ENCODE measurements at regions not wholly inside any gene's neighbourhood (a gene's known extent, or its start where the extent isn't known, plus 50 kb on each side); places are given as distances from the start of the nearest gene placed in this dataset.
A peak's percentile ranks its signal among the peaks of the same experiment; 100 is the strongest.

DNA sequence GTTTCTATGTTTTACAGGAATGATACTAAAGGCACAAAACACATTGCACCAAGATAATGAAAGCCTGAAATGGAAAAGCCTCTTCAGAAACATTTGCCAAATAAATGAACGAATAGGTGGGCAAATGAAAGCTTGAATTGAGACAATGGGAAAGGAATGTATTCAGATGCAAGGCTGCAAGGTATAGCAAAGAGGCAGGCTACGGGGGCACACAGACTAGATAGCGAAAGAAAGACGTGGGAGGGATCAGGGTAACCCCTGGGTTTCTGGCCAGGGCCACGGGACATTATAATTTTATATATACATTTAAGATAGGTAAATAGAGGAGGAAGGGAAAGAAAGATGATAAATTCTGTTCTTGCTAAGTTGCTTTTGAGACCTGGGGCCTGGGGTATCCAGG is 95.9 kb upstream of the NLGN1 start:
- TF ChIP-seq YY1 (IDR thresholded peaks at IDR 0.05; ENCODE audit: low read depth): no peak
- TF ChIP-seq CREB1 (IDR thresholded peaks at IDR 0.05; ENCODE audit: low read depth): no peak
- no peak for TF ChIP-seq TAF1 (IDR thresholded peaks at IDR 0.05; ENCODE audit: low read depth)
- no peak for TF ChIP-seq NFIC (IDR thresholded peaks at IDR 0.05)

DNA sequence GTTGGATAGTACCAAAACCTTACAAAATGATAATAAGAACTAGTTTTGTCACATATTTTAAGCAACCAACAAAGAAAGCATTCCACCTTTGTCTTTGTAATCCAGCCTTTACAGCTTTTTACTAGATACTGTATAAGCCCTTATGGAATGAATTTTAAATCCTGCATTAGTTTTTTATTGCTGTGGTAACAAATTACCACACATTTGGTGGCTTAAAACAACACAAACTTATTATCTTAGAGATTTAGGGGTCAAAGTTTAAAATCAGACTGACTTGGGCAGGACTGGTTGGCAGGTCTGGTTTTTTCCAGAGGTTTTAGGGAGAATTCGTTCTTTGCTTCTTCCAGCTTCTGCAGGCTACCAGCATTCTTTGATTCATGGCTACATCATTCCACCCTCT is 108.5 kb upstream of the NLGN1 start:
- no peak for TF ChIP-seq EGR1 (IDR thresholded peaks at IDR 0.05)

DNA sequence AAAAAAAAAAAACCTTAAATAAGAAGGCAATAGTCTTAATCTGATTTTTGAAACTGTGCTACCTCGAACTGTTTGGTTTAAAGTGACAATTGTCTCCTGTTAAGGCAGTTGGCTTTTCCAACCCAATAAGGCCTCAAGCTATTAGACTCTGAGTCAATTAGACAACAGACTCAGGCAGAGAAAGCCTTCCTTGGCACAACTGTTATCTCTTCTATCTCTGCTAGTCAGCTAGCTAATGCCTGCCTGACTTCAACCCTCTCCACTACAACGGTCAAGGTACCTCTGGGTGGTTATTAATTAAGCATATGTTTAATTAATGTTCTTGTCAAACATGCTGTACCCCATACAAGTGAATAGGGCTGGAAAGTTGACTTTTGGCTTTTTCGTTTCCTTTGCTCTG is 110.2 kb upstream of the NLGN1 start:
- no peak for TF ChIP-seq CEBPB (IDR thresholded peaks at IDR 0.05)
- TF ChIP-seq, protein P1, sequence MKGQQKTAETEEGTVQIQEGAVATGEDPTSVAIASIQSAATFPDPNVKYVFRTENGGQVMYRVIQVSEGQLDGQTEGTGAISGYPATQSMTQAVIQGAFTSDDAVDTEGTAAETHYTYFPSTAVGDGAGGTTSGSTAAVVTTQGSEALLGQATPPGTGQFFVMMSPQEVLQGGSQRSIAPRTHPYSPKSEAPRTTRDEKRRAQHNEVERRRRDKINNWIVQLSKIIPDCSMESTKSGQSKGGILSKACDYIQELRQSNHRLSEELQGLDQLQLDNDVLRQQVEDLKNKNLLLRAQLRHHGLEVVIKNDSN (IDR thresholded peaks at IDR 0.05): no peak
- no peak for TF ChIP-seq EGR1 (IDR thresholded peaks at IDR 0.05)
- TF ChIP-seq ZBTB7A (IDR thresholded peaks at IDR 0.05; ENCODE audit: low read depth): no peak
- no peak for TF ChIP-seq CREB1 (IDR thresholded peaks at IDR 0.05; ENCODE audit: low read depth)
- no peak for TF ChIP-seq TCF12 (IDR thresholded peaks at IDR 0.05; ENCODE audit: low read depth)
- TF ChIP-seq, protein P2, sequence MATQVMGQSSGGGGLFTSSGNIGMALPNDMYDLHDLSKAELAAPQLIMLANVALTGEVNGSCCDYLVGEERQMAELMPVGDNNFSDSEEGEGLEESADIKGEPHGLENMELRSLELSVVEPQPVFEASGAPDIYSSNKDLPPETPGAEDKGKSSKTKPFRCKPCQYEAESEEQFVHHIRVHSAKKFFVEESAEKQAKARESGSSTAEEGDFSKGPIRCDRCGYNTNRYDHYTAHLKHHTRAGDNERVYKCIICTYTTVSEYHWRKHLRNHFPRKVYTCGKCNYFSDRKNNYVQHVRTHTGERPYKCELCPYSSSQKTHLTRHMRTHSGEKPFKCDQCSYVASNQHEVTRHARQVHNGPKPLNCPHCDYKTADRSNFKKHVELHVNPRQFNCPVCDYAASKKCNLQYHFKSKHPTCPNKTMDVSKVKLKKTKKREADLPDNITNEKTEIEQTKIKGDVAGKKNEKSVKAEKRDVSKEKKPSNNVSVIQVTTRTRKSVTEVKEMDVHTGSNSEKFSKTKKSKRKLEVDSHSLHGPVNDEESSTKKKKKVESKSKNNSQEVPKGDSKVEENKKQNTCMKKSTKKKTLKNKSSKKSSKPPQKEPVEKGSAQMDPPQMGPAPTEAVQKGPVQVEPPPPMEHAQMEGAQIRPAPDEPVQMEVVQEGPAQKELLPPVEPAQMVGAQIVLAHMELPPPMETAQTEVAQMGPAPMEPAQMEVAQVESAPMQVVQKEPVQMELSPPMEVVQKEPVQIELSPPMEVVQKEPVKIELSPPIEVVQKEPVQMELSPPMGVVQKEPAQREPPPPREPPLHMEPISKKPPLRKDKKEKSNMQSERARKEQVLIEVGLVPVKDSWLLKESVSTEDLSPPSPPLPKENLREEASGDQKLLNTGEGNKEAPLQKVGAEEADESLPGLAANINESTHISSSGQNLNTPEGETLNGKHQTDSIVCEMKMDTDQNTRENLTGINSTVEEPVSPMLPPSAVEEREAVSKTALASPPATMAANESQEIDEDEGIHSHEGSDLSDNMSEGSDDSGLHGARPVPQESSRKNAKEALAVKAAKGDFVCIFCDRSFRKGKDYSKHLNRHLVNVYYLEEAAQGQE (IDR thresholded peaks at IDR 0.05; ENCODE audit: low read depth): no peak
- TF ChIP-seq NFIC (IDR thresholded peaks at IDR 0.05): no peak

DNA sequence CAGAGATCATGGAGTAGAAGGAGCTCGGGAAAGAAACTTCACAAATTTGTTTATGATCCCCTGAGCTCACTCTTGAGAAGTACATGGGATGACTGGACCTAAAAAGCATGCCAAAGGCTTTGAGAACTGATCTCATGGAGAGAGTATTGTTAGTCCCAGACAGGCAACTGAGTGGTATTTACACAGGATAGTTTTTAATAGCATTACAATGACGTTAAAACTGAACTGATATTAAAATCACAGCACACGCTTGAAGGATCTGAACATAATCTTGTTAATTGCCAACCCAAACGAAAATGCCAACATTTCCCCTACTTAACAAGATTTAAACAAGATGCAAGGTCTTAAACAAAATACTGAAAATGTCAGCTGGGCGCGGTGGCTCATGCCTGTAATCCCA is 113.2 kb upstream of the NLGN1 start:
- TF ChIP-seq TAF1 (IDR thresholded peaks at IDR 0.05; ENCODE audit: low read depth): no peak
- TF ChIP-seq, protein P3, sequence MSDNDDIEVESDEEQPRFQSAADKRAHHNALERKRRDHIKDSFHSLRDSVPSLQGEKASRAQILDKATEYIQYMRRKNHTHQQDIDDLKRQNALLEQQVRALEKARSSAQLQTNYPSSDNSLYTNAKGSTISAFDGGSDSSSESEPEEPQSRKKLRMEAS (IDR thresholded peaks at IDR 0.05): no peak
- TF ChIP-seq CEBPB (IDR thresholded peaks at IDR 0.05): no peak
- TF ChIP-seq TEAD4 (IDR thresholded peaks at IDR 0.05): no peak
- no peak for TF ChIP-seq TCF12 (IDR thresholded peaks at IDR 0.05; ENCODE audit: low read depth)
- TF ChIP-seq EP300 (IDR thresholded peaks at IDR 0.05; ENCODE audit: borderline replicate concordance): no peak
- TF ChIP-seq ZBTB7A (IDR thresholded peaks at IDR 0.05; ENCODE audit: low read depth): no peak
- TF ChIP-seq YY1 (IDR thresholded peaks at IDR 0.05; ENCODE audit: low read depth): no peak
- TF ChIP-seq CREB1 (IDR thresholded peaks at IDR 0.05; ENCODE audit: low read depth): no peak
- no peak for TF ChIP-seq NFIC (IDR thresholded peaks at IDR 0.05)
- TF ChIP-seq EGR1 (IDR thresholded peaks at IDR 0.05): no peak
- TF ChIP-seq FOXM1 (IDR thresholded peaks at IDR 0.05; ENCODE audit: borderline replicate concordance, low read depth): no peak
- TF ChIP-seq, protein P1 (IDR thresholded peaks at IDR 0.05): no peak
- no peak for TF ChIP-seq RAD21 (IDR thresholded peaks at IDR 0.05; ENCODE audit: low read depth)
- TF ChIP-seq, protein P2 (IDR thresholded peaks at IDR 0.05; ENCODE audit: low read depth): no peak

DNA sequence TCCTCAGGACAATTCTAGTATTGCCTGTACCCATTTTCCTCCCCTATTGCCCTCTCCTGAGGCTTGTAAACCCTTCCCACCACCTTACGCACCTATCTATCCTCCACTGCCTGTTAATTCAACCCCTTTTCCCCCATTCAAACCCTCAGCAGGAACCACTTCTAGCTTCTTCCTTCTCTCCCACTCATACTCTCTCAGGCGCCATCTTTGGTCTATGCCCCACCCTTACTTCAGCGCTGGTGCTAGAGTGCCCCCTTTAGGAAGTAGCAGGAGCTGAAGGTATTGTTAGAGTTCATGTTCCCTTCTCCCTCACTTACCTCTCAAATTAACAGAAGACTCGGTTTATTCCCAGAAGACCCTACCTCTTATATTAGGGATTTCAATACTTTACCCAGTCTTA is 121.8 kb upstream of the NLGN1 start:
- TF ChIP-seq RAD21 (IDR thresholded peaks at IDR 0.05; ENCODE audit: low read depth) (peak; percentile 60), YY1 (IDR thresholded peaks at IDR 0.05; ENCODE audit: low read depth) (peak; percentile 55; the same call in 1 of the 2 replicates), TAF1 (IDR thresholded peaks at IDR 0.05; ENCODE audit: low read depth) (no peak), ZBTB7A (IDR thresholded peaks at IDR 0.05; ENCODE audit: low read depth) (no peak)

DNA sequence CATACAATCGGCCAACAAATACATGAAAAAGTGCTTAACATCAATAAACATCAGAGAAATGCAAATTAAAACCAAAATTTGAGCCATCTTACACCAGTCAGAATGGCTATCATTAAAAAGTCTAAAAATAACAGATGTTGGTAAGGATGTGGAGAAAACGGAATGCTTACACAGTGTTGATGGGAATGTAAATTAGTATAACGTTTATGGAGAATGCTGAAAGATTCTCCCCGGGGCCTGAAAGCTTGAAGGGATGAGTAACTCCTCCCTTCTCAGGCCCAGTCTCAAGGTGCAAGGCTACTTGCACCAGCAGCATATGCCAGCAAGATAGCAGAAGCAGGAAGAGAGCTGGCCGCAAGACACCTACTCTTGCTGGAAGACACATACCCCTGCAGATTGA is 123.7 kb upstream of the NLGN1 start:
- TF ChIP-seq EP300 (IDR thresholded peaks at IDR 0.05; ENCODE audit: borderline replicate concordance) (no peak), EGR1 (IDR thresholded peaks at IDR 0.05) (no peak), YY1 (IDR thresholded peaks at IDR 0.05; ENCODE audit: low read depth) (no peak), RAD21 (IDR thresholded peaks at IDR 0.05; ENCODE audit: low read depth) (no peak), CEBPB (IDR thresholded peaks at IDR 0.05) (no peak), CREB1 (IDR thresholded peaks at IDR 0.05; ENCODE audit: low read depth) (no peak), FOXM1 (IDR thresholded peaks at IDR 0.05; ENCODE audit: borderline replicate concordance, low read depth) (no peak), TAF1 (IDR thresholded peaks at IDR 0.05; ENCODE audit: low read depth) (no peak), NFIC (IDR thresholded peaks at IDR 0.05) (no peak), TEAD4 (IDR thresholded peaks at IDR 0.05) (no peak), TCF12 (IDR thresholded peaks at IDR 0.05; ENCODE audit: low read depth) (no peak), ZBTB7A (IDR thresholded peaks at IDR 0.05; ENCODE audit: low read depth) (no peak)
- TF ChIP-seq, protein P1 (IDR thresholded peaks at IDR 0.05): no peak
- TF ChIP-seq, protein P2 (IDR thresholded peaks at IDR 0.05; ENCODE audit: low read depth): no peak
- TF ChIP-seq, protein P3 (IDR thresholded peaks at IDR 0.05): no peak
